ENCODE measurements at regions not wholly inside any gene's neighbourhood (a gene's known extent, or its start where the extent isn't known, plus 50 kb on each side); places are given as distances from the start of the nearest gene placed in this dataset.

DNA sequence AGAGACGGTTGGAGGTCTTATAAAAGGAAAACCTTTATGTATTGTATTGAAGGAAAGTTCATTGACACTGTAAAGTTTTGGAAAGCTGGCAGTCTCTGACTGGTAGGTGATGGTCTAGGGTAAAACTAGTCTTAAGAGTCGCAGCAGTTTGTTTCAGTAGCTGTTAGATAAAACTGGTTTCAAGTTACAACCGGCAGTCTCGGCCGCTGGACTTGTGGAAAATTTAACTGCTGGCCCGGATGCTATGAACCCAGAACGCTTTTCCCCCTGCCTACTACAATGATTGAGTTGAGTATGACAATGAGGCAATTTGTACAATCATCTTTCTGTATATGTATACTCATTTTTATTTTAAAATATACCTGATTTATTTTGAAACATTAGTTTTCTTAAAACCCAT is 1426.9 kb downstream of the AACS start:
- DNase-seq = no peak
- no peaks in the 10 kb centered on the region for H3K4me1 ChIP-seq (ENCODE audit: control insufficient read depth, insufficient read depth, low read length, poor library complexity, severe bottlenecking)
- no peak overlapping the region for H3K4me3 ChIP-seq (ENCODE audit: insufficient read depth, low read depth, low read length, poor library complexity, severe bottlenecking)
- H3K36me3 ChIP-seq (ENCODE audit: control insufficient read depth, insufficient read depth, low read length) = no peaks in the 10 kb centered on the region
- no peaks in the 10 kb centered on the region for H3K27me3 ChIP-seq (replicated peaks; ENCODE audit: control insufficient read depth, insufficient read depth, low read length, poor library complexity, severe bottlenecking)
- H3K27ac ChIP-seq (ENCODE audit: insufficient read depth, low read length, poor library complexity, severe bottlenecking) = no peak overlapping the region
- peaks cover 4% of the 10 kb centered on the region for H3K9me3 ChIP-seq (ENCODE audit: control insufficient read depth, low read length)

DNA sequence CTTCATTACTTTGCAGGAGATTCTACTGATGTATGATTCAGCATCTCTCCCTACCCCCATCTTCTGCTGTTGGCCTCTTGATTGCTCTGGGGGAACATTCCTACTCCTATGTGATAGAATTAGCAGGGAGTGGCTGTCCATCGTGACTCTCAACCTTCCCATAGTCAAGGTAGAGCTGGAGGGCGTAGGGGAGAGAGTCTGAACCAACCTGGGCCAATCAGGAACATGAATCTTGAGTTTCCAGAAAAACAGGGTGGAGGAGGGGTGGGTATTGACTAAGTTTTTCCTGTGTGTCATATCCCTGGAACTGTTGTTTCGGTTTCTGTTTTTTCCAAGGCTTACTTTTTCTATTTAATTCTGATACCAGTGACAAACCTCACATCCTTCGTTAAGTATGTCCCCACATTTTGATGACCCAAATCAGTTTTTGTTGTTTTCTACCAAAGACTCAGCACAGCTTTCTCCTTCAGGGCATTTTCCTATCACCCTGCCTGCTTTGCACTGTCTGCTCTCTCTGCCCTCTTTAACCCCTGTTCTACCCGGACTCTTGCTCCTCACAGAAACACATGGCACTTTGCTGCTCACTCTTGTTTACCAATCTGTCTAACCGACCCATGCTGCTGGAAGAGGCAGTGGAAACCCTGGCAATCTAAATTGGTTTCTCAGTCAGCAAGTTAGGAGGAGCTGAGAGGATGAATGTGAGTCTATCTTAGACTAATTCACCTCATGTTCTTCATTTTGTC is 1428.3 kb downstream of the AACS start:
- no peak overlapping the region for H3K4me3 ChIP-seq (ENCODE audit: insufficient read depth, low read depth, low read length, poor library complexity, severe bottlenecking)
- H3K27ac ChIP-seq (ENCODE audit: insufficient read depth, low read length, poor library complexity, severe bottlenecking) = no peak overlapping the region
- DNase-seq = no peak
- H3K9me3 ChIP-seq (ENCODE audit: control insufficient read depth, low read length) = peaks cover 4% of the 10 kb centered on the region
- no peaks in the 10 kb centered on the region for H3K4me1 ChIP-seq (ENCODE audit: control insufficient read depth, insufficient read depth, low read length, poor library complexity, severe bottlenecking)
- H3K36me3 ChIP-seq (ENCODE audit: control insufficient read depth, insufficient read depth, low read length) = no peaks in the 10 kb centered on the region
- no peaks in the 10 kb centered on the region for H3K27me3 ChIP-seq (replicated peaks; ENCODE audit: control insufficient read depth, insufficient read depth, low read length, poor library complexity, severe bottlenecking)

DNA sequence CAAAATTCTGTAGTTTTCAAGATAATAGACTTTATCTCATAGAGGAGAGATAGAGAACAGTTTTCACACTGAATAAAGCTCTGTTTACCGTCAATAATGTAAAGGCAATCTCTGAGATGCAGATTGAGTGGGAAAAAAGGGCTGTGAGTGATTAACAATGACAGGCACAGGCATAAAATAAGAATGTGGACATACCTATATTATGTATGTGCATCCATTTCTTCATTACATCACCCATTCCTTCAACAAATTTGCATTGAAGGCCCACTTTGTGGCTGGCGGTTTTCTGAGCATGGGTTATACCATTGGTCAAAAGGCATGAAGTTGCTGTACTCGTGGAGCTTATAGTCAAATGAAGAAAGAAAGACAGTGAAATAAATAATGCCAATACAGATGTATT is 1431.0 kb downstream of the AACS start:
- no peaks in the 10 kb centered on the region for H3K27me3 ChIP-seq (replicated peaks; ENCODE audit: control insufficient read depth, insufficient read depth, low read length, poor library complexity, severe bottlenecking)
- H3K36me3 ChIP-seq (ENCODE audit: control insufficient read depth, insufficient read depth, low read length) = no peaks in the 10 kb centered on the region
- no peak overlapping the region for H3K27ac ChIP-seq (ENCODE audit: insufficient read depth, low read length, poor library complexity, severe bottlenecking)
- no peaks in the 10 kb centered on the region for H3K4me1 ChIP-seq (ENCODE audit: control insufficient read depth, insufficient read depth, low read length, poor library complexity, severe bottlenecking)
- H3K9me3 ChIP-seq (ENCODE audit: control insufficient read depth, low read length) = no peaks in the 10 kb centered on the region
- no peak overlapping the region for H3K4me3 ChIP-seq (ENCODE audit: insufficient read depth, low read depth, low read length, poor library complexity, severe bottlenecking)
- no peak for DNase-seq

DNA sequence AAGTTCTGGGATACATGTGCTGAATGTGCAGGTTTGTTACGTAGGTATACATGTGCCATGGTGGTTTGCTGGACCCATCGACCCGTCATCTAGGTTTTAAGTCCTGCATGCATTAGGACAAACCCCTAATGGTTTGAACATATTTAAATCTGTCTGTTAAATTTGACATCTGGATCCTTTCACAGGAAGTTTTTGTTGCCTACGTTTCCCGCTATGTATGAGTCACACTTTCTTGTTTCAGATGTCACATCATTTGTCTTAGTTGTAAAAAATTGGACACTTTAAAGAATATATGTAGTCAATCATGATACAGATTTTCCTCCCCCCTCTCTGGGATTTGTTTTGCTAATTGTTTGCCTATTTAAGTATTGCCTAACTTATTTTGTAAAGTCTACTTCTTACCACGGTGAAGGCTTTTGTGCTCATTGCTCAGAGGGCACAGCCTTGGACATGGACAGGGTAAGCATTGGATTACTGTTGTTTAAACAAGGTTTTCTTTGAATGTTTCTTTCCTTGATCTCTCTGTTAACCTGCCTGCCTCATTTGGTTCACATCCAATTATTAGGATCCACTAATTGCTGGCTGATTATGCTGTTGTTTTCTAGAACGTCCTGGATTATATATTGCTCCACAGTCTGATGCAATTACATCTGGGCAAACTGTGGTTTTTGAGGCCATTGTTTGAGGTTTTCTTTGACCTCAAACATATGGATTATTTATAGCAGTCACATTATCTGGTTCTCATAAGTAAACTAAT is 1441.4 kb downstream of the AACS start:
- Histone ChIP-seq H3K4me1 (ENCODE audit: control insufficient read depth, insufficient read depth, low read length, poor library complexity, severe bottlenecking) (no peaks in the 10 kb centered on the region), H3K4me3 (ENCODE audit: insufficient read depth, low read depth, low read length, poor library complexity, severe bottlenecking) (no peak overlapping the region), H3K36me3 (ENCODE audit: control insufficient read depth, insufficient read depth, low read length) (no peaks in the 10 kb centered on the region), H3K9me3 (ENCODE audit: control insufficient read depth, low read length) (peaks cover 7% of the 10 kb centered on the region), H3K27me3 (replicated peaks; ENCODE audit: control insufficient read depth, insufficient read depth, low read length, poor library complexity, severe bottlenecking) (no peaks in the 10 kb centered on the region), H3K27ac (ENCODE audit: insufficient read depth, low read length, poor library complexity, severe bottlenecking) (no peak overlapping the region)
- DNase-seq = no peak

DNA sequence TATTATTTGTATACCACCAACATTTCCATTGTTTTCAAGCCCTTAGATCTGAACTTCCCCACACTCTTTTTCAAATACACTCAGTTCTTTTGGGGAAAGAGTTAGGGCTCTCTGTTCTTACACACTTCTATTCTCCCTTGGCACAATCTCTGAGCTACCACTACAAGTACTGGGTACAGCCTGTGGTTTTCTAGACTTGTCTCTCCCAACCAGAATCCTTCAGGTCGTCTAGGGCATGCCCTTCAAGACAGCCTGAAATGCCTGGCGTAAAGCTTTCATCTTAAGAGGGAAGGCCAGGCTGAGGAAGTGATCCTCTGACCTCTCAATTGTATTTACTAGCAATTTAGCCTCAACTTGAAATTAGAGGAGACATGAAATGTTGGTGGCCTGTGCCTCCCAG is 1442.0 kb downstream of the AACS start:
- no peaks in the 10 kb centered on the region for H3K27me3 ChIP-seq (replicated peaks; ENCODE audit: control insufficient read depth, insufficient read depth, low read length, poor library complexity, severe bottlenecking)
- DNase-seq = no peak
- H3K4me1 ChIP-seq (ENCODE audit: control insufficient read depth, insufficient read depth, low read length, poor library complexity, severe bottlenecking) = no peaks in the 10 kb centered on the region
- H3K4me3 ChIP-seq (ENCODE audit: insufficient read depth, low read depth, low read length, poor library complexity, severe bottlenecking) = no peak overlapping the region
- H3K36me3 ChIP-seq (ENCODE audit: control insufficient read depth, insufficient read depth, low read length) = no peaks in the 10 kb centered on the region
- no peak overlapping the region for H3K27ac ChIP-seq (ENCODE audit: insufficient read depth, low read length, poor library complexity, severe bottlenecking)
- peaks cover 7% of the 10 kb centered on the region for H3K9me3 ChIP-seq (ENCODE audit: control insufficient read depth, low read length)

DNA sequence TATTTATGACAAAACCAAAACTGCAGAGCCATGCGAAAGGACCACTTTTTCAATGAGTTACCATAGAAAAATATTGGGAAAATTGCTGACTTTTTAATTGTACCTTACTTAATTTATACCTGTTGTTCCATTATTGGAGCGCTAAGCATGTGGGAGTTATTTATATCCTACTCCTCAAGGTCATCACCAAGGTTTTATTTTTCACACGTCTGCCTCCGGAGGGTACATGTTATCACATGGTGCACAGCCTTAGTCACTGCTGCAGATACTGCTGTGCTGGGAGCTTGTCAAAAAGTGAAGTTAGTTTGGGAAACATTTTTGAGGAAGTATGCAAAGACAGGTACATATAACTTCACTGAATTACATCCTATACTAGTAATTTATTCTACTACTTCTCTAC is 1444.3 kb downstream of the AACS start:
- Histone ChIP-seq H3K4me1 (ENCODE audit: control insufficient read depth, insufficient read depth, low read length, poor library complexity, severe bottlenecking) (no peaks in the 10 kb centered on the region), H3K27ac (ENCODE audit: insufficient read depth, low read length, poor library complexity, severe bottlenecking) (no peak overlapping the region), H3K9me3 (ENCODE audit: control insufficient read depth, low read length) (peaks cover 7% of the 10 kb centered on the region), H3K4me3 (ENCODE audit: insufficient read depth, low read depth, low read length, poor library complexity, severe bottlenecking) (no peak overlapping the region), H3K36me3 (ENCODE audit: control insufficient read depth, insufficient read depth, low read length) (no peaks in the 10 kb centered on the region), H3K27me3 (replicated peaks; ENCODE audit: control insufficient read depth, insufficient read depth, low read length, poor library complexity, severe bottlenecking) (no peaks in the 10 kb centered on the region)
- no peak for DNase-seq

DNA sequence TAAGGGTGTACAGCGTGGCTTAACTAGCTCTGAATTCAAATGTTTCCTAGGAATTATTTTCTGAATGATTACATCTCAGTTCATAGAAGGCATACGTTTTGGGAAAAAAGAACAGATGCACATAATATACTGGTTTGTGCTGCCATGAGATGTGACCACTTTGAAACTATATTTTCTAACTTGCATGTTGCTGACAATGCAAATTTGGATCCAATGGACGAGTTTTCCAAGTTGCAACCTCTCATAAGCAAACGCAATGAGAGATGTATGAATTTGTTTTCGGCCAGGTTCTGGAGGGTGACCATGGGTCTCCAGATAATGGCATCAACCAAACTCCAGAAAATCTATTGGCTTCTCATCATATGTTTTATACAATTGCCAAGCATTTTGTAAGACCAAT is 1445.4 kb downstream of the AACS start:
- H3K9me3 ChIP-seq (ENCODE audit: control insufficient read depth, low read length) = peaks cover 7% of the 10 kb centered on the region
- no peak for DNase-seq
- no peak overlapping the region for H3K4me3 ChIP-seq (ENCODE audit: insufficient read depth, low read depth, low read length, poor library complexity, severe bottlenecking)

DNA sequence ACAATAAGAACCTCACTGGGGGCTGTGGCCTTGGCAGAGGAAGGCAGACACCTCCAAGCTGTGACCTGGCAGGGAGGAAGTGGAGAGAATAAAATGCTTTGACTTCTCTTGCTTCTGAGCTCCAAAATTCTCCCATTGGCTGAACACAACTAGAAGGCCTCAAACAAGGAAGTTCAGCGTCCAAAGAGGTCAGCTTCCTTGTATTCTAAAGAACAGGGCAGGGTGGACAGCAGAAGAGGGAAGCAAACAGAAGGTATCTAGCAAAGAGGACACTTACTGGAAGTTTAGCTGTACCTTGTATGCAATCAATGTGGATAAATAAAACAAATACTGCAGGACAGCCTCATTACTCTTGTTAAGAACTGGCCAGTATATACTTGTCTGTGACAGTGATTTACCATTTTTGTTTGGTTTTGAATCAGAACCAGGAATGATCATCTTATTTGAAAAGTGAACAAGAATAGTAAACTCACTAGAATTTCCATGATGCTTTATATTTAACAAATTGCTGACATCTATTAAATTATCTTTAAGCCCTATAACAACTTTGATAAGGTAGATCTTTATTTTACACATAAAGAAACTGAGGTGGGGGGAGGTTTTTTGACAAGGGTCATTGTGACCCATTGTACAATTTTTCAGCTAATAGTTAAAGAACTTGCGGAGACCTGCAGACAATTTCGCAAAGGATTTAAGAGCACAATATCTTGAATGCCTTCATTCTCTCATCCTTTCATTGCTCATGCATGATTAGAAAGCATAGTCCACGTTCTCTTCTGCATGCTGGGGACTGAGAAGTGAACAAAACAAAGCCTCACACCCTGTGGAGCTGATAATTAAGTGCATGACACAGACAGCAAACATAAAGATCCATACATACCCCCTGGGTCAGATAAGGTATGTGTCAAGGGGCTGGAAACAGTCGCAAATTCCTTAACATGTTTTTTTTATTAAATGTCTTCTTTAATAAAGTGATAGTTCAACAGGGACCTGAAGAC is 1448.0 kb downstream of the AACS start:
- no peaks in the 10 kb centered on the region for H3K9me3 ChIP-seq (ENCODE audit: control insufficient read depth, low read length)
- H3K36me3 ChIP-seq (ENCODE audit: control insufficient read depth, insufficient read depth, low read length) = no peaks in the 10 kb centered on the region
- H3K27ac ChIP-seq (ENCODE audit: insufficient read depth, low read length, poor library complexity, severe bottlenecking) = no peak overlapping the region
- DNase-seq = no peak
- H3K27me3 ChIP-seq (replicated peaks; ENCODE audit: control insufficient read depth, insufficient read depth, low read length, poor library complexity, severe bottlenecking) = no peaks in the 10 kb centered on the region
- H3K4me3 ChIP-seq (ENCODE audit: insufficient read depth, low read depth, low read length, poor library complexity, severe bottlenecking) = no peak overlapping the region
- no peaks in the 10 kb centered on the region for H3K4me1 ChIP-seq (ENCODE audit: control insufficient read depth, insufficient read depth, low read length, poor library complexity, severe bottlenecking)

More for the DNA sequence above, 1445.4 kb downstream of the AACS start:
- Histone ChIP-seq H3K27me3 (replicated peaks; ENCODE audit: control insufficient read depth, insufficient read depth, low read length, poor library complexity, severe bottlenecking) (no peaks in the 10 kb centered on the region), H3K27ac (ENCODE audit: insufficient read depth, low read length, poor library complexity, severe bottlenecking) (no peak overlapping the region), H3K4me1 (ENCODE audit: control insufficient read depth, insufficient read depth, low read length, poor library complexity, severe bottlenecking) (no peaks in the 10 kb centered on the region), H3K36me3 (ENCODE audit: control insufficient read depth, insufficient read depth, low read length) (no peaks in the 10 kb centered on the region)

DNA sequence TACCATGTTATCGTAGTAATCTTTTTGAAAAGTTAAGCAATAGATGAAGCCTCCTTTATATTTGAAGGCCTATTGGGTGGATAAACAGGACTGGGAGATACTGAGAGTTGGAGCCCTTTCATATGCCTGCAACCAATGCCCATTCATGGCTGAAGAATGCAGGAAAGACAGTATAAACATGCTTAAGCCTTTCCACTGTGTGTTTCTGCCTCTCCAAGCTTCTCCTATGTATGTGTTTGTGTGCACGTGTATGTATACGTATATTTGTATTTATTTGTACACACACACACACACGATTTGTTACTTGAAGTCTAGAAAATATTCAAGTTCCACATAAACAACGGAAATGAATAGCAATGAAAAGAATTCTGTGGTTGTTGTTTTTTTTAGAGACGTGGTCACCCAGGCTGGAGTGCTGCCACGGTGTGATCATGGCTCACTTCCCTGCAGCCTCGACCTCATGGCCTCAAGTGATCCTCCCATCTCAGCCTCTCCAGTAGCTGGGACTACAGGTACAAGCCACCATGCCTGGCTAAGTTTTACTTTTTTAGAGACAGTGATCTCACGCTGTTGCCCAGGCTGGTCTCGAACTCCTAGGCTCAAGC is 1453.5 kb downstream of the AACS start:
- DNase-seq = no peak
- no peaks in the 10 kb centered on the region for H3K9me3 ChIP-seq (ENCODE audit: control insufficient read depth, low read length)
- no peaks in the 10 kb centered on the region for H3K27me3 ChIP-seq (replicated peaks; ENCODE audit: control insufficient read depth, insufficient read depth, low read length, poor library complexity, severe bottlenecking)
- H3K4me1 ChIP-seq (ENCODE audit: control insufficient read depth, insufficient read depth, low read length, poor library complexity, severe bottlenecking) = no peaks in the 10 kb centered on the region
- no peaks in the 10 kb centered on the region for H3K36me3 ChIP-seq (ENCODE audit: control insufficient read depth, insufficient read depth, low read length)
- H3K4me3 ChIP-seq (ENCODE audit: insufficient read depth, low read depth, low read length, poor library complexity, severe bottlenecking) = no peak overlapping the region
- H3K27ac ChIP-seq (ENCODE audit: insufficient read depth, low read length, poor library complexity, severe bottlenecking) = no peak overlapping the region

Measured in effector memory CD4-positive, alpha-beta T cell (primary cell).